Lower leg skin (tissue), 4 donors: ENCODE measurements at regions not wholly inside any gene's neighbourhood (a gene's known extent, or its start where the extent isn't known, plus 50 kb on each side); places are given as distances from the start of the nearest gene placed in this dataset.

Experiments
- DNase-seq, 2 donors: peaks; one replicate each; pipeline ENCODE4 v3.0.0-alpha.2; 2019; ENCODE audit warnings: low spot score in 2 of 2
- H3K4me3 ChIP-seq: fragments of 200-600 bp; sonication (generic); 2 replicates; pipeline ENCODE4 v1.5.1; 2017; ENCODE audit warnings: mild to moderate bottlenecking, low read depth; ENCODE audit not compliant: poor library complexity, severe bottlenecking
- POLR2A ChIP-seq, 2 donors: fragments of 450-650 bp; IDR thresholded peaks; one replicate each; pipeline ENCODE4 v1.6.1; 2016 to 2017; ENCODE audit warnings: antibody characterized with exemption in 2 of 2, mild to moderate bottlenecking in 1 of 2, moderate library complexity in 1 of 2
- WGBS, 2 donors: methylation state at CpG; one replicate each; pipeline ENCODE4 v1.1.5; 2018; 5-methylcytosine and 5-hydroxymethylcytosine counted together
- intact Hi-C: fragments of 100-400 bp; cut with DNase I; formaldehyde crosslinking; loops from one replicate; pipeline ENCODE4 v1.15.0; 2023; ENCODE audit warnings: low total_unique reads
- TF ChIP-seq, protein P1 (sequence below), 3 donors: fragments of 450-650 bp; IDR thresholded peaks; one replicate each; pipeline ENCODE4 v1.5.1; 2016; ENCODE audit warnings: antibody characterized with exemption in 3 of 3, mild to moderate bottlenecking in 3 of 3, moderate library complexity in 2 of 3

DNA sequence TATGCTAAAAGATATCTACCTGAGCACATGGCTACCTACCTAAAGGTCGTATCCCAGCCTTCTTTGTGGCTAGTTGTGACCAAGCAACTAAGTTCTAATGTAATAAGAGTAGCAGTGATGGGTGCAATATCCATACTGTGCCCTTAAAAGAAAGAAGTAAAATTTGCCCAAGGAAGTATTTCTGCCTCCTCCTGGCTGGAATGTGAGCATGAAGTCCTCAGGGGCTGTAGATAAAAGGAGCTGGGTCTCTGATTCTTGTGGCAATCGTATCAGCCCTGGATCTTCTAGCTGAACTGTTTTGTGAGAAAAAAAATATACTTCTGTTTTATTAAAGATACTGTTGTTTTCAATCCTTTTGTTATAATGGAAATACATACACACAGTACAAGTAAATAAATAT lies 217.4 kb downstream of the GPAT3 start:
- intact Hi-C loops: no loop called here
- TF ChIP-seq, protein P1, sequence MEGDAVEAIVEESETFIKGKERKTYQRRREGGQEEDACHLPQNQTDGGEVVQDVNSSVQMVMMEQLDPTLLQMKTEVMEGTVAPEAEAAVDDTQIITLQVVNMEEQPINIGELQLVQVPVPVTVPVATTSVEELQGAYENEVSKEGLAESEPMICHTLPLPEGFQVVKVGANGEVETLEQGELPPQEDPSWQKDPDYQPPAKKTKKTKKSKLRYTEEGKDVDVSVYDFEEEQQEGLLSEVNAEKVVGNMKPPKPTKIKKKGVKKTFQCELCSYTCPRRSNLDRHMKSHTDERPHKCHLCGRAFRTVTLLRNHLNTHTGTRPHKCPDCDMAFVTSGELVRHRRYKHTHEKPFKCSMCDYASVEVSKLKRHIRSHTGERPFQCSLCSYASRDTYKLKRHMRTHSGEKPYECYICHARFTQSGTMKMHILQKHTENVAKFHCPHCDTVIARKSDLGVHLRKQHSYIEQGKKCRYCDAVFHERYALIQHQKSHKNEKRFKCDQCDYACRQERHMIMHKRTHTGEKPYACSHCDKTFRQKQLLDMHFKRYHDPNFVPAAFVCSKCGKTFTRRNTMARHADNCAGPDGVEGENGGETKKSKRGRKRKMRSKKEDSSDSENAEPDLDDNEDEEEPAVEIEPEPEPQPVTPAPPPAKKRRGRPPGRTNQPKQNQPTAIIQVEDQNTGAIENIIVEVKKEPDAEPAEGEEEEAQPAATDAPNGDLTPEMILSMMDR (IDR thresholded peaks at IDR 0.05): no peak
- TF ChIP-seq POLR2A (IDR thresholded peaks at IDR 0.05): no peak
- no peak for DNase-seq
- 48 to 54% methylated on average over 2 of the region's 2 CpGs for WGBS, 2 donors
- no peak overlapping the region for H3K4me3 ChIP-seq

DNA sequence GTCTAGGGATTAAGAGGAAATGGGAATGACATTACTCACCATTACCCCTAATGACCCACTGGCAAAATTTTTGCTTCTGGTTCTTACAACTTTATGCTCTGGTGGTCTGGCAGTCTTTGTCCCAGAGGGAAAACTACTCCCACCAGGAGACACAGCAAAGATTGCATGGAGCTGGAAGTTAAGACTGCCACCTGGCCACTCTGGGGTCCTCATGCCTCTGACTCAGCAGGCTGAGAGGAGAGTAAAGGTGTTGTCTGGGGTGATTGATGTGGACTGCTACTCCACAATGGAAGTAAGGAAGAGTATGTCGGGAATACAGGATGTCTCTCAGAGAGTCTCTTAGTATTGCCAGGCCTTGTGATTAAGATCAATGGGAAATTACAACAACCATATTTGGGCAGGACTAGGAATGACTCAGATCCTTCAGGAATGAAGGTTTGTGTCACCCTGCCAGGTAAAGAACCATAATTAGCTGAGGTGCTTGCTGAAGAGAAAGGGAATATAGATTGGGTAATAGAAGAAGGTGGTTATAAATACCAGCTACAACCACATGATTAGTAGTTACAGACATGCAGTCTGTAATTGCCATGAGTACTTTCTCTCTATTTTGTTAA lies 215.5 kb downstream of the GPAT3 start:
- no peak overlapping the region for H3K4me3 ChIP-seq
- intact Hi-C loops: no loop called here
- 35 to 42% methylated on average over 1 of the region's 1 CpG for WGBS, 2 donors
- DNase-seq: no peak
- no peak for TF ChIP-seq POLR2A (IDR thresholded peaks at IDR 0.05)
- TF ChIP-seq, protein P1 (IDR thresholded peaks at IDR 0.05): no peak

DNA sequence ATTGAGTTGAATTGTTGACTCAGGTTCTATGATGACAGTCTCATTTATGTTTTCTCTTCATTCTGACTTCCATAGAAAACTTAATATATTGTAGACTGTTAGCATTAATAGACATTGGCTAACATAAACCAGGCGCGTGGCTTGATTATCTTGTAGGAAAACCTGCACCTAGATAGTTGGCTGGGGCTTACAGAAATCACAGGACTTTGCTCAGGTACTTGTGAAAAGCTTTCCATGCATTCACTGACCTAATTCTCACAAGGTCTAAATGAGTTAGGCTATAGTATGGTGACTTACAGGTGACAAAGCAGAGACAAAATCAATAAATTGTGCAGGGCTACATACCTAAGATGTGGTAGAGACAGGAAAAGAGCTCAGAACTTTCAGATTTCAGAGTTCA lies 212.8 kb downstream of the GPAT3 start:
- TF ChIP-seq POLR2A (IDR thresholded peaks at IDR 0.05): no peak
- TF ChIP-seq, protein P1 (IDR thresholded peaks at IDR 0.05): no peak
- 91 to 97% methylated on average over 2 of the region's 2 CpGs for WGBS, 2 donors
- DNase-seq: no peak
- intact Hi-C loops: no loop called here
- H3K4me3 ChIP-seq: no peak overlapping the region

DNA sequence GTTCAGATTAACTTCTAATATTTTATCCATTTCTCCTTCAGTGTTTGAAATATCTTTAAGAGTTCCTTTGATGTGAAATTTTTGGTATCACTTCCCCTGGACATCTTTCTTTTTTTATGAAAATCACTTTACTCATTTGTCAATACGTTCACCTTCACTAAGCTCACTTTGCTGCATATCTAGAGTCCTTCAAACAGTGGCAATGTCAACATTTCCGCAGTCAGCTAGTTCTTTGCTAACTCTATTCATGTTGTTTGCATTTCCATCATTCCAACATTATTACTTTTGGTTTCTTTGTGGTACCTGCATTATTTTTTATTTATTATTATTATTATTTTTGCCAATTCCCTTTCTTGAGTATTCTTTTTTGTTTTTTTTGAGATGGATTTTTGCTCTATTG lies 203.0 kb downstream of the GPAT3 start:
- DNase-seq: no peak
- no peak overlapping the region for H3K4me3 ChIP-seq
- intact Hi-C loops: no loop called here
- WGBS, 2 donors: 80 to 90% methylated on average over 2 of the region's 2 CpGs
- TF ChIP-seq, protein P1 (IDR thresholded peaks at IDR 0.05): no peak
- TF ChIP-seq POLR2A (IDR thresholded peaks at IDR 0.05): no peak

DNA sequence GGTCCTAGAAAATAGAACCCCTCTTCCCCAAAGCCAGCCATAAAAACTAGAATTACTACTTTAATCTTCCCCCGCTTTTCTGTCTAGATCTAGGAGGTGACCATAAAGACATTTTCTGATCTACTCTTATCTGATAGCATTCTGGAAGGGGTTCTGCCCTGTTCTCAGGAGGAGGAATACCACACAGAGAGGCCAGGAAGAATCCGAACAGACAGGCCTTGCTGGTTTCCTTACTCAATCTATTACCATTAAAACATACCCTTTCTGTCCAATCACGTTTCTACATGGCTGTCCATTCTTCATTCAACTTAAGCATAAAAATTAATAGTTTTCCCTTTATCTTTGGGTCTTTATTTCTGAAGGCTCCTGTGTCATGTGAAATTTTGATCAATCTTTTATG lies 198.7 kb downstream of the GPAT3 start:
- DNase-seq: no peak
- H3K4me3 ChIP-seq: no peak overlapping the region
- 74 to 80% methylated on average over 3 of the region's 3 CpGs for WGBS, 2 donors
- no peak for TF ChIP-seq POLR2A (IDR thresholded peaks at IDR 0.05)
- TF ChIP-seq, protein P1 (IDR thresholded peaks at IDR 0.05): no peak
- intact Hi-C loops: no loop called here

DNA sequence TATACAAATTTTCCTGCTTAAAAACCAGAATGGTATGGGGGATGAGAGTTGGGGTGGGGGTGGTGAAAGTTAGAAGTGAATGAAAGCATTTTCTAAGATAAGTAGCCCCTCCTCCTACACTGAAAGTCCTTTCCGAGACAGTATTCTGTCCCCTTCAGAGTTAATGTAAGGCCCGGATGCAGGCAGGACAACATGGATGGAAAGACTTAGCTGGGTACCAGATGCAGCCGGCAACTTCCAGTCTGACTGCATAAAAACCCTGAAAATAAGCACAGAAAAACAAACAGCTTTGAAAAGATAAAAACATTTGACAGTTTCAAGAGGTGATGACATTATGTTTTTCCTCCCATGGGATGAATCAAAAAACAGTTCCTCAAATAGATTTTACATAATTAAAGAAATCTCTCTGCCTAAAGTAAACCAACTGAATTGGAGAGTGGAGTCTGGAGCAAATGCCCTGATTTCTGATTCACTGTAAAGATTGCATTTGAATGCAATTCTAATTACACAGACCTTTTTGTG lies 196.3 kb downstream of the GPAT3 start:
- no peak for DNase-seq
- TF ChIP-seq POLR2A (IDR thresholded peaks at IDR 0.05): no peak
- TF ChIP-seq, protein P1 (IDR thresholded peaks at IDR 0.05): no peak
- H3K4me3 ChIP-seq: no peak overlapping the region
- intact Hi-C loops: no loop called here
- WGBS, 2 donors: 17 to 37% methylated on average over 3 of the region's 3 CpGs
